Epithelial cell of proximal tubule (primary cell): ENCODE measurements at regions not wholly inside any gene's neighbourhood (a gene's known extent, or its start where the extent isn't known, plus 50 kb on each side); places are given as distances from the start of the nearest gene placed in this dataset.

Experiments
- DNase-seq: peaks from one replicate; pipeline ENCODE4 v3.0.0-alpha.2; 2011; ENCODE audit warnings: low read depth
- H3K4me3 ChIP-seq: 2 replicates; pipeline ENCODE4 v1.5.1; 2011; ENCODE audit warnings: low read depth, mild to moderate bottlenecking, low read length
- CTCF ChIP-seq: conservative IDR thresholded peaks from 2 replicates; pipeline ENCODE4 v1.5.1; 2012; ENCODE audit warnings: low read depth, mild to moderate bottlenecking, low read length

GRCh38 chr18:75135158-75135725 lies 73.7 kb downstream of the PTGR3 start:
- no peak for TF ChIP-seq CTCF
- H3K4me3 ChIP-seq = no peak overlapping the region
- no peak for DNase-seq

- H3K4me3 ChIP-seq = no peak overlapping the region
- no peak for TF ChIP-seq CTCF
- no peak for DNase-seq
These were observed 74.3 kb downstream of the PTGR3 start for GRCh38 chr18:75134611-75134975.

GRCh38 chr18:75133721-75134610 lies 75.0 kb downstream of the PTGR3 start:
- H3K4me3 ChIP-seq = no peak overlapping the region
- TF ChIP-seq CTCF = no peak
- DNase-seq = no peak

- TF ChIP-seq CTCF = no peak
- DNase-seq = no peak
- no peak overlapping the region for H3K4me3 ChIP-seq
These were observed 75.9 kb downstream of the PTGR3 start for GRCh38 chr18:75132931-75133525.

GRCh38 chr18:75132098-75132870 lies 76.7 kb downstream of the PTGR3 start:
- no peak for DNase-seq
- TF ChIP-seq CTCF = no peak
- no peak overlapping the region for H3K4me3 ChIP-seq

- DNase-seq = no peak
- no peak overlapping the region for H3K4me3 ChIP-seq
- no peak for TF ChIP-seq CTCF
These were observed 77.4 kb downstream of the PTGR3 start for GRCh38 chr18:75131381-75132000.
